GM12878 (cell line): ENCODE measurements at regions not wholly inside any gene's neighbourhood (a gene's known extent, or its start where the extent isn't known, plus 50 kb on each side); places are given as distances from the start of the nearest gene placed in this dataset.

Source experiments
- ATAC-seq: fragments of 200-7000 bp; cut with Tn5 transposase; 3 replicates; pipeline ENCODE4 v1.9.1; 2020; ENCODE audit warnings: mild to moderate bottlenecking, moderate library complexity
- BruUV-seq: library from RNA; stranded (reverse); fragments of 400-500 nt; replicated peaks from 2 replicates; lab custom pipeline; 2021; lab: Mats Ljungman, UMichigan
- CTCF ChIA-PET: fragments of 300-600 bp; sonication (Branson Sonifier 250); formaldehyde crosslinking; extraction: SDS; loops from one replicate; lab custom pipeline; 2021; ENCODE audit warnings: inconsistent platforms; lab: Yijun Ruan, JAX
- POLR2A ChIA-PET: fragments of 350-600 bp; formaldehyde crosslinking; extraction: SDS; loops from one replicate; lab custom pipeline; 2021; ENCODE audit warnings: inconsistent platforms; lab: Charles Lee
- RAD21 ChIA-PET: fragments of 300-600 bp; sonication (Branson Sonifier 250); formaldehyde crosslinking; loops from one replicate; lab custom pipeline; 2023; ENCODE audit warnings: antibody characterized with exemption; ENCODE audit not compliant: unreplicated experiment; lab: Charles Lee
- SMC1A ChIA-PET: fragments of 300-600 bp; sonication (Branson Sonifier 250); formaldehyde crosslinking; loops from one replicate; lab custom pipeline; 2023; ENCODE audit not compliant: unreplicated experiment, uncharacterized antibody; lab: Charles Lee
- DNase-seq: peaks from one replicate; pipeline ENCODE4 v3.0.0-alpha.2; 2011; ENCODE audit warnings: low read depth, low spot score
- FAIRE-seq: peaks from 3 replicates; lab custom pipeline; 2011; peaks lifted over from hg19 to GRCh38; lab: Jason Lieb, UNC
- H2AFZ ChIP-seq: 2 replicates; pipeline ENCODE4 v1.6.0; 2011; ENCODE audit warnings: low read depth, low read length, control low read depth; ENCODE audit not compliant: control insufficient read depth
- H3K27ac ChIP-seq: 2 replicates; pipeline ENCODE4 v1.5.1; 2011; ENCODE audit warnings: control low read depth; ENCODE audit not compliant: control insufficient read depth, insufficient read depth
- H3K27me3 ChIP-seq, 2 experiments: replicated peaks in 1 of 2; 2 replicates each; pipeline versions ENCODE4 v1.6.0 to v1.6.1; 2011; ENCODE audit warnings: low read length in 1 of 2; ENCODE audit not compliant: control insufficient read depth in 2 of 2, insufficient read depth in 2 of 2
- H3K36me3 ChIP-seq, 2 experiments: 2 replicates each; pipeline ENCODE4 v1.5.1; 2011; ENCODE audit warnings: low read length in 1 of 2; ENCODE audit not compliant: control insufficient read depth in 2 of 2, insufficient read depth in 2 of 2
- H3K4me1 ChIP-seq: 2 replicates; pipeline ENCODE4 v1.6.1; 2011; ENCODE audit warnings: mild to moderate bottlenecking, low read length, moderate library complexity, mixed read lengths; ENCODE audit not compliant: control insufficient read depth, insufficient read depth
- H3K4me2 ChIP-seq: 2 replicates; pipeline ENCODE4 v1.6.0; 2011; ENCODE audit warnings: control low read depth; ENCODE audit not compliant: control insufficient read depth, insufficient read depth
- H3K4me3 ChIP-seq: fragments of 200-600 bp; sonication (generic); 2 replicates; pipeline ENCODE4 v1.5.1; 2016
- H3K79me2 ChIP-seq: 2 replicates; pipeline ENCODE4 v1.6.0; 2011; ENCODE audit warnings: low read length; ENCODE audit not compliant: control insufficient read depth, insufficient read depth
- H3K9ac ChIP-seq: 2 replicates; pipeline ENCODE4 v1.8.0; 2011; ENCODE audit warnings: low read length, control low read depth, mixed read lengths; ENCODE audit not compliant: control insufficient read depth, insufficient read depth
- H3K9me3 ChIP-seq: replicated peaks from 3 replicates; pipeline ENCODE4 v1.5.1; 2011; ENCODE audit warnings: mild to moderate bottlenecking, low read length; ENCODE audit not compliant: control insufficient read depth, insufficient read depth
- H4K20me1 ChIP-seq: 2 replicates; pipeline ENCODE4 v1.6.0; 2011; ENCODE audit not compliant: control insufficient read depth, insufficient read depth
- BMI1 ChIP-seq: fragments of 450-650 bp; IDR thresholded peaks from 2 replicates; pipeline ENCODE4 v1.6.1; 2016; ENCODE audit warnings: mild to moderate bottlenecking, moderate library complexity, borderline replicate concordance
- FOXK2 ChIP-seq: fragments of 450-650 bp; IDR thresholded peaks from 2 replicates; pipeline ENCODE4 v1.6.1; 2017; ENCODE audit warnings: mild to moderate bottlenecking, moderate library complexity
- GABPA ChIP-seq: IDR thresholded peaks from 2 replicates; pipeline ENCODE4 v1.6.1; 2014; ENCODE audit warnings: antibody characterized with exemption, low read depth, mild to moderate bottlenecking, inconsistent platforms
- KLF5 ChIP-seq: fragments of 450-650 bp; IDR thresholded peaks from 2 replicates; pipeline ENCODE4 v1.6.1; 2014; ENCODE audit warnings: mild to moderate bottlenecking; ENCODE audit not compliant: partially characterized antibody
- PKNOX1 ChIP-seq: fragments of 450-650 bp; IDR thresholded peaks from 2 replicates; pipeline ENCODE4 v1.6.1; 2016; ENCODE audit warnings: mild to moderate bottlenecking
- TAF1 ChIP-seq: IDR thresholded peaks from 2 replicates; pipeline ENCODE4 v1.6.1; 2011; ENCODE audit warnings: mild to moderate bottlenecking, low read depth, low read length, borderline replicate concordance
- WGBS: methylation state at CpG from one replicate; pipeline ENCODE4 v1.1.6; 2016; ENCODE audit warnings: low lambda C conversion rate; ENCODE audit not compliant: insufficient replicate concordance, insufficient coverage; ENCODE audit errors: missing lambda C conversion rate; 5-methylcytosine and 5-hydroxymethylcytosine counted together
- in situ Hi-C: fragments of 300-500 bp; cut with MboI; formaldehyde crosslinking; loops from 9 replicates; pipeline ENCODE4 v1.14.3; 2018; ENCODE audit warnings: mixed read lengths
- intact Hi-C: fragments of 100-400 bp; cut with micrococcal nuclease; formaldehyde crosslinking; loops from one replicate; pipeline ENCODE4 v1.14.2; 2022; ENCODE audit not compliant: unreplicated experiment
- TF ChIP-seq, protein P1 (sequence below): IDR thresholded peaks from 2 replicates; pipeline ENCODE4 v1.6.1; 2012; ENCODE audit warnings: low read length, inconsistent platforms

- BruUV-seq: no TSS peak
- no peaks in the 10 kb centered on the region for H4K20me1 ChIP-seq
Measured at GRCh38 chr4:11182586-11183355, 245.9 kb downstream of the HS3ST1 start.

More at GRCh38 chr4:11182586-11183355, 245.9 kb downstream of the HS3ST1 start:
- Histone ChIP-seq H3K4me3 (no peak overlapping the region), H3K4me1 (no peaks in the 10 kb centered on the region), H3K79me2 (no peaks in the 10 kb centered on the region), H3K4me2 (no peak overlapping the region), H3K36me3 (no peaks in the 10 kb centered on the region), H2AFZ (no peak overlapping the region), H3K27ac (no peak overlapping the region), H3K9me3 (no peaks in the 10 kb centered on the region), H3K9ac (no peak overlapping the region), H3K27me3 (no peaks in the 10 kb centered on the region; a peak in 1 of 4 replicates)
- 90% methylated on average over 1 of the region's 1 CpG for WGBS
- no peak for DNase-seq
- in situ Hi-C loops (no loop called here), intact Hi-C loops (no loop called here)
- ChIA-PET SMC1A (interaction anchor here (0.6 kb wide), 1 partner anchor 216 kb away, joined by 3 read pairs; no protein-coding TSS in a partner anchor), RAD21 (no interaction called here), POLR2A (no interaction called here), CTCF (no interaction called here)
- ATAC-seq: no peak
- TF ChIP-seq PKNOX1 (no peak), BMI1 (no peak), TAF1 (no peak), KLF5 (no peak), FOXK2 (no peak), GABPA (no peak)
- TF ChIP-seq, protein P1, sequence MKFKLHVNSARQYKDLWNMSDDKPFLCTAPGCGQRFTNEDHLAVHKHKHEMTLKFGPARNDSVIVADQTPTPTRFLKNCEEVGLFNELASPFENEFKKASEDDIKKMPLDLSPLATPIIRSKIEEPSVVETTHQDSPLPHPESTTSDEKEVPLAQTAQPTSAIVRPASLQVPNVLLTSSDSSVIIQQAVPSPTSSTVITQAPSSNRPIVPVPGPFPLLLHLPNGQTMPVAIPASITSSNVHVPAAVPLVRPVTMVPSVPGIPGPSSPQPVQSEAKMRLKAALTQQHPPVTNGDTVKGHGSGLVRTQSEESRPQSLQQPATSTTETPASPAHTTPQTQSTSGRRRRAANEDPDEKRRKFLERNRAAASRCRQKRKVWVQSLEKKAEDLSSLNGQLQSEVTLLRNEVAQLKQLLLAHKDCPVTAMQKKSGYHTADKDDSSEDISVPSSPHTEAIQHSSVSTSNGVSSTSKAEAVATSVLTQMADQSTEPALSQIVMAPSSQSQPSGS: no peak
- no peak for FAIRE-seq
